ENCODE measurements at regions not wholly inside any gene's neighbourhood (a gene's known extent, or its start where the extent isn't known, plus 50 kb on each side); places are given as distances from the start of the nearest gene placed in this dataset.

DNA sequence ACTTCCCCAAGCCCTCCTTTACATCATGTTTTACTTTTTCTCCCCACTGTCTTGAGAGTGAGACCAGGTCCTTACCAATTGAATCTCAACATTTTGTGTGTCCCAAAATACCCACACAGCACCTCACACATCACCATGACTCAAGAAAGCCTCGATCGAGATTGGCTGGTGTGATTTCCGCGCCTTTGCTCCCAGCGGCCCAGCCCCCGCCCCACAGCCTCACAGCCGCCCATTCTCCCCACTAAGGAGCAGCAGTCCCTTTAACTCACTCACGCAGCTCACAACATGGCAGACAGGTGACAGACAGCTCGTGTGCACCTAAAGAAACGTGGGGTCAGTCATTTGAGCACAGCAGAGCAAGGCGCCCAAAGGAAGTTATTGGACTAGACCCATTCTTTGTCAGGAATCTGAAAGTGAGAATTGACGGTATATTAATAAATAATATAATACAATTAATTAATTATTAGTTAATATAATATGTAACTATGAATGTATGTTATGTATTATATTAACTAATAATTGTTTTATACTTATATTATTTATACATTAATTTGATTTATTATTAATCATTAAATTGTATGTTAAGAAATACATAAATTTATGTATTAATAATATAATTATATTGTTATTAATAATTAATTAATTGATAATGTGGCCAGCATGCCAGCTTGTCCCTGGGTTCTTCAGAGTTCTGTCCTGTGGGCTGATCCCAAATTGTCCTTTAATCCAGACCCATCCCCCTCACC lies 204.9 kb upstream of the RNF32 start:
- TF ChIP-seq, protein P1, sequence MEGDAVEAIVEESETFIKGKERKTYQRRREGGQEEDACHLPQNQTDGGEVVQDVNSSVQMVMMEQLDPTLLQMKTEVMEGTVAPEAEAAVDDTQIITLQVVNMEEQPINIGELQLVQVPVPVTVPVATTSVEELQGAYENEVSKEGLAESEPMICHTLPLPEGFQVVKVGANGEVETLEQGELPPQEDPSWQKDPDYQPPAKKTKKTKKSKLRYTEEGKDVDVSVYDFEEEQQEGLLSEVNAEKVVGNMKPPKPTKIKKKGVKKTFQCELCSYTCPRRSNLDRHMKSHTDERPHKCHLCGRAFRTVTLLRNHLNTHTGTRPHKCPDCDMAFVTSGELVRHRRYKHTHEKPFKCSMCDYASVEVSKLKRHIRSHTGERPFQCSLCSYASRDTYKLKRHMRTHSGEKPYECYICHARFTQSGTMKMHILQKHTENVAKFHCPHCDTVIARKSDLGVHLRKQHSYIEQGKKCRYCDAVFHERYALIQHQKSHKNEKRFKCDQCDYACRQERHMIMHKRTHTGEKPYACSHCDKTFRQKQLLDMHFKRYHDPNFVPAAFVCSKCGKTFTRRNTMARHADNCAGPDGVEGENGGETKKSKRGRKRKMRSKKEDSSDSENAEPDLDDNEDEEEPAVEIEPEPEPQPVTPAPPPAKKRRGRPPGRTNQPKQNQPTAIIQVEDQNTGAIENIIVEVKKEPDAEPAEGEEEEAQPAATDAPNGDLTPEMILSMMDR (IDR thresholded peaks at IDR 0.05): no peak
- no peaks in the 10 kb centered on the region for H3K27me3 ChIP-seq (ENCODE audit: control insufficient read depth in 1 of 2, insufficient read depth in 2 of 2, low read length in 2 of 2)

DNA sequence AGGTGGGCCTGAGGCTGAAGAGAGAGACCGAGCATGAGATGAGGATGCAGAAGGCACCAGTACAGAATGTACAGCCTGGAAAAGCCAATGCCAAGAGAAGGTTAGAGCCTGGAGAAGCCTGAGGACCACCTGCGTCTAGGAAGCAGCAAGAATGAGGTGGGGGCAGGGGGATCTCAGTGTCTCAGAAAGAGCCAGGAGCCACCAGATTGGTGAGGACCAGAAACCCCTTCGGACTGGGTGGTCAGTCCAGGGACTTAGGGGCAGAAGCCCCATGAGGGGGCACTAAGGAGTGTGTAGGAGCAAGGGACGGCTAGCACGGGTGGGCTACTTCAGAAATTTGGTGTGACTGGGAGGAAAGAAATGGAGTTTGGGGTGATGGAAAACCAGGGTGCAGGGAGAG lies 205.9 kb upstream of the RNF32 start:
- Mint-ChIP-seq H3K4me1 (ENCODE audit: low read depth) (no peaks in the 10 kb centered on the region), H3K9me3 (no peaks in the 10 kb centered on the region), H3K27me3 (peaks cover 25% of the 10 kb centered on the region), H3K4me3 (no peak overlapping the region), H3K36me3 (ENCODE audit: low read depth) (no peaks in the 10 kb centered on the region), H3K27ac (no peak overlapping the region)
- Histone ChIP-seq H3K36me3 (ENCODE audit: insufficient read depth, low read length) (no peaks in the 10 kb centered on the region), H3K9me3 (ENCODE audit: control insufficient read depth in 1 of 2, insufficient read depth in 1 of 2, low read length in 2 of 2) (peaks cover 0 to 6% of the 10 kb centered on the region in 2 experiments), H3K4me1 (ENCODE audit: insufficient read depth, low read length) (no peaks in the 10 kb centered on the region), H3K27me3 (ENCODE audit: control insufficient read depth in 1 of 2, insufficient read depth in 2 of 2, low read length in 2 of 2) (no peaks in the 10 kb centered on the region), H3K27ac (ENCODE audit: low read depth in 1 of 2, low read length in 2 of 2) (no peak overlapping the region), H3K4me3 (ENCODE audit: low read length) (no peak overlapping the region)
- ATAC-seq (ENCODE audit: poor library complexity) (no peak), DNase-seq (no peak)
- intact Hi-C loops (cut with DNase I, micrococcal nuclease): no loop called here
- CTCF ChIA-PET: no interaction called here
- TF ChIP-seq, protein P1 (IDR thresholded peaks at IDR 0.05): no peak
- POLR2A ChIA-PET: no interaction called here

More for the DNA sequence above, 204.9 kb upstream of the RNF32 start:
- H3K36me3 Mint-ChIP-seq (ENCODE audit: low read depth): no peaks in the 10 kb centered on the region
- no peaks in the 10 kb centered on the region for H3K36me3 ChIP-seq (ENCODE audit: insufficient read depth, low read length)
- intact Hi-C loops (cut with DNase I, micrococcal nuclease): no loop called here
- ATAC-seq (ENCODE audit: poor library complexity) (no peak), DNase-seq (no peak)
- H3K27me3 Mint-ChIP-seq: peaks cover 25% of the 10 kb centered on the region
- H3K9me3 Mint-ChIP-seq: no peaks in the 10 kb centered on the region
- no peak overlapping the region for H3K27ac Mint-ChIP-seq
- H3K4me1 Mint-ChIP-seq (ENCODE audit: low read depth): no peaks in the 10 kb centered on the region
- H3K4me1 ChIP-seq (ENCODE audit: insufficient read depth, low read length): no peaks in the 10 kb centered on the region
- no peak overlapping the region for H3K4me3 ChIP-seq (ENCODE audit: low read length)
- ChIA-PET CTCF (no interaction called here), POLR2A (no interaction called here)
- no peak overlapping the region for H3K4me3 Mint-ChIP-seq
- H3K9me3 ChIP-seq (ENCODE audit: control insufficient read depth in 1 of 2, insufficient read depth in 1 of 2, low read length in 2 of 2): peaks cover 0 to 6% of the 10 kb centered on the region in 2 experiments
- no peak overlapping the region for H3K27ac ChIP-seq (ENCODE audit: low read depth in 1 of 2, low read length in 2 of 2)

DNA sequence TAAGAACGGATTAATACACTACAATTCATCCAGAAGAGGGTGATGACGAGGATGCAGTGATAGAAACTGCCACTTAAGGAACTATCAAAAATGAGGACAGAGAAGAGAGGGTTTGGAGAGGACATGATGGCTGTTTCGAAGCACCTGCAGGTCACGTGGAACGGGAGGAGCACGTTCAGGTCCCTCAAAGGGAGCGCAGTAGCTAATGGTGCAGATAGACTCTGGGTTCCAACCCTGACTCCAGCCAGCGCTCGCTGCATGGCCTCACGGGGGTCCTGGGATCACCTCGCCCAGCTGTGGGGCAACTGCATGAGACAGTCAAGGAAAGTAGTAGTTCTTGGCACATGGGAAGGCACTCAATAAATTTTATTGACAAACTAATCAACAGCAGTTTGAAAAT lies 208.6 kb upstream of the RNF32 start:
- ChIA-PET POLR2A (no interaction called here), CTCF (no interaction called here)
- Histone ChIP-seq H3K9me3 (ENCODE audit: control insufficient read depth in 1 of 2, insufficient read depth in 1 of 2, low read length in 2 of 2) (peaks cover 0 to 8% of the 10 kb centered on the region in 2 experiments), H3K4me3 (ENCODE audit: low read length) (no peak overlapping the region), H3K36me3 (ENCODE audit: insufficient read depth, low read length) (no peaks in the 10 kb centered on the region), H3K27me3 (ENCODE audit: control insufficient read depth in 1 of 2, insufficient read depth in 2 of 2, low read length in 2 of 2) (no peaks in the 10 kb centered on the region), H3K27ac (ENCODE audit: low read depth in 1 of 2, low read length in 2 of 2) (no peak overlapping the region), H3K4me1 (ENCODE audit: insufficient read depth, low read length) (no peaks in the 10 kb centered on the region)
- peaks cover 25% of the 10 kb centered on the region for H3K27me3 Mint-ChIP-seq
- no peaks in the 10 kb centered on the region for H3K9me3 Mint-ChIP-seq
- DNase-seq (no peak), ATAC-seq (ENCODE audit: poor library complexity) (no peak)
- H3K4me3 Mint-ChIP-seq: no peak overlapping the region
- intact Hi-C loops (cut with DNase I, micrococcal nuclease): no loop called here
- TF ChIP-seq, protein P1 (IDR thresholded peaks at IDR 0.05): no peak
- no peaks in the 10 kb centered on the region for H3K4me1 Mint-ChIP-seq (ENCODE audit: low read depth)
- no peaks in the 10 kb centered on the region for H3K36me3 Mint-ChIP-seq (ENCODE audit: low read depth)
- no peak overlapping the region for H3K27ac Mint-ChIP-seq

All from CD4-positive, alpha-beta T cell (primary cell).